Heart right ventricle (tissue), 16 donors: ENCODE measurements at regions not wholly inside any gene's neighbourhood (a gene's known extent, or its start where the extent isn't known, plus 50 kb on each side); places are given as distances from the start of the nearest gene placed in this dataset.

Experiments
- ATAC-seq, 8 donors: fragments of 200-7000 bp; cut with Tn5 transposase; one replicate each; pipeline ENCODE4 v1.9.1; 2020; ENCODE audit warnings: mild to moderate bottlenecking in 8 of 8, moderate library complexity in 8 of 8, moderate number of reproducible peaks in 1 of 8
- DNase-seq, 2 donors: peaks; one replicate each; pipeline ENCODE4 v3.0.0-alpha.2; 2020
- H3K27ac ChIP-seq, 10 donors: fragments of 200-600 bp; sonication (generic) in 2 of 10; one replicate each; pipeline versions ENCODE4 v1.5.0 to v1.8.0; 2020 to 2022; ENCODE audit warnings: mild to moderate bottlenecking in 3 of 10
- H3K27me3 ChIP-seq, 7 donors: fragments of 200-600 bp; one replicate each; pipeline ENCODE4 v1.8.0; 2021 to 2022; ENCODE audit warnings: mild to moderate bottlenecking in 2 of 7
- H3K36me3 ChIP-seq, 9 donors: fragments of 200-600 bp; sonication (generic) in 1 of 9; one replicate each; pipeline versions ENCODE4 v1.5.0 to v1.8.0; 2020 to 2022; ENCODE audit warnings: mild to moderate bottlenecking in 2 of 9
- H3K4me1 ChIP-seq, 9 donors: fragments of 200-600 bp; sonication (generic) in 1 of 9; one replicate each; pipeline versions ENCODE4 v1.5.0 to v1.8.0; 2020 to 2022; ENCODE audit warnings: mild to moderate bottlenecking in 4 of 9
- H3K4me3 ChIP-seq, 10 donors: fragments of 200-600 bp; sonication (generic) in 2 of 10; one replicate each; pipeline versions ENCODE4 v1.5.0 to v1.8.0; 2020 to 2022; ENCODE audit warnings: mild to moderate bottlenecking in 7 of 10, moderate library complexity in 2 of 10
- H3K9me3 ChIP-seq, 11 donors: fragments of 200-600 bp in 10 of 11; sonication (generic) in 2 of 11; one replicate each; pipeline versions ENCODE4 v1.5.0 to v1.8.0; 2013 to 2022; ENCODE audit warnings: mild to moderate bottlenecking in 2 of 11, control low read depth in 1 of 11, moderate library complexity in 1 of 11
- WGBS, 2 donors: extraction: QIAGEN DNeasy Blood & Tissue Kit; methylation state at CpG; one replicate each; pipeline ENCODE4 v1.1.7; 2013; ENCODE audit warnings: inconsistent platforms in 1 of 2; 5-methylcytosine and 5-hydroxymethylcytosine counted together
- intact Hi-C, 10 donors: fragments of 100-400 bp; cut with DNase I; formaldehyde crosslinking; loops; one replicate each; pipeline versions ENCODE4 v1.11.1 to v1.14.2; 2022
- TF ChIP-seq, protein P1 (sequence below), 9 donors: fragments of 200-600 bp; sonication (generic) in 2 of 9; IDR thresholded peaks; one replicate each; pipeline versions ENCODE4 v1.5.0 to v1.8.0; 2021 to 2022; ENCODE audit warnings: antibody characterized with exemption in 9 of 9, mild to moderate bottlenecking in 5 of 9, moderate library complexity in 1 of 9
- donor health status: Arrhythmogenic right ventricular cardiomyopathy.
- donor health status: ischemic (EF 13 %, LVEDD 7.1; RV severe dilation, severe dysfunction).
- donor health status: healthy with polysubstance abuse.
- donor health status: DM: no; HTN: yes; CAD: no.
- donor health status: DM: no; HTN: no; CAD: no.
- donor health status: ischemic (EF 25% LVEDD 6.9; RV normal size, moderate dysfunction).
- donor health status: ischemic (EF 25% LVEDD 5.7; RV mildly dilated, moderate dysfunction).
- donor health status: healthy.
- donor health status: DM: yes; HTN: yes; CAD: no.
- donor health status: Ischemic cardiomyopathy.
- donor health status: ischemic (EF 35%, LVEDD 5.7; RV mildly dilated, moderate dysfunction).
- donor health status: nonischemic (EF 11% LVEDD 7.7; RV severe dilation, severe dysfunction).
- donor health status: DM: yes; HTN: yes; CAD: no.
- donor health status: PGD.
- donor health status: ischemic (EF 29% LVEDD 5.4; RV normal size, mild dysfunction).
- donor health status: nonischemic (EF 23%, LVEDD 6.1; RV moderate dilation, normal function).

DNA sequence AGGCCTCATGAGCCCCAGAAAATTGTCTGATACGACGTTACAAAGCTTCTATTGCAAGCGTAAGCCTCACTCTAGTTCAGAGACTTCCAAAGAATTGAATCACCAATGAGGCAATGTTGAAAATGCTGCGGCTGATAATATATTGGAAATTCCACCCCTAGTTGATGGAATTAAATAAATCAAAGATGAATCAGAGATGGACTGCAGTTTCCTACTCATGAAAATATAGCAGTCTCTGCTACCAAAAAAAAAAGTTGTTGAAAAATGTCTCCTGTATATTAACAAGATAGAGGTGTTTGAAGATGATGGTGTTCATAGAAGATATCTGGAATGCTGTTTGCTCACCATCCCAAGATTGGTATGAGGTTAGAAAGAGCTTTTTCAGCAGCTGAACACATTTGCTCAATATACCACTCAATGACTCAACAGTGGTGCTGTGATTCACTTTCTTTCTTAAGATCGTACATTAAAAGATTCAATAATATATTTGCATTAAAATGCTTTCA is 99.8 kb upstream of the ARHGAP28 start:
- Histone ChIP-seq H3K27me3 (no peaks in the 10 kb centered on the region), H3K27ac (no peak overlapping the region), H3K36me3 (no peaks in the 10 kb centered on the region), H3K4me1 (peaks cover 0 to 18% (median 11%) of the 10 kb centered on the region in 9 donors), H3K4me3 (no peak overlapping the region), H3K9me3 (peaks cover 0 to 11% (median 0%) of the 10 kb centered on the region in 11 donors)
- WGBS, 2 donors = 83 to 90% methylated on average over 5 of the region's 5 CpGs
- ATAC-seq (no peak), DNase-seq (no peak)
- TF ChIP-seq, protein P1, sequence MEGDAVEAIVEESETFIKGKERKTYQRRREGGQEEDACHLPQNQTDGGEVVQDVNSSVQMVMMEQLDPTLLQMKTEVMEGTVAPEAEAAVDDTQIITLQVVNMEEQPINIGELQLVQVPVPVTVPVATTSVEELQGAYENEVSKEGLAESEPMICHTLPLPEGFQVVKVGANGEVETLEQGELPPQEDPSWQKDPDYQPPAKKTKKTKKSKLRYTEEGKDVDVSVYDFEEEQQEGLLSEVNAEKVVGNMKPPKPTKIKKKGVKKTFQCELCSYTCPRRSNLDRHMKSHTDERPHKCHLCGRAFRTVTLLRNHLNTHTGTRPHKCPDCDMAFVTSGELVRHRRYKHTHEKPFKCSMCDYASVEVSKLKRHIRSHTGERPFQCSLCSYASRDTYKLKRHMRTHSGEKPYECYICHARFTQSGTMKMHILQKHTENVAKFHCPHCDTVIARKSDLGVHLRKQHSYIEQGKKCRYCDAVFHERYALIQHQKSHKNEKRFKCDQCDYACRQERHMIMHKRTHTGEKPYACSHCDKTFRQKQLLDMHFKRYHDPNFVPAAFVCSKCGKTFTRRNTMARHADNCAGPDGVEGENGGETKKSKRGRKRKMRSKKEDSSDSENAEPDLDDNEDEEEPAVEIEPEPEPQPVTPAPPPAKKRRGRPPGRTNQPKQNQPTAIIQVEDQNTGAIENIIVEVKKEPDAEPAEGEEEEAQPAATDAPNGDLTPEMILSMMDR (IDR thresholded peaks at IDR 0.05) = no peak
- intact Hi-C loops = no loop called here

DNA sequence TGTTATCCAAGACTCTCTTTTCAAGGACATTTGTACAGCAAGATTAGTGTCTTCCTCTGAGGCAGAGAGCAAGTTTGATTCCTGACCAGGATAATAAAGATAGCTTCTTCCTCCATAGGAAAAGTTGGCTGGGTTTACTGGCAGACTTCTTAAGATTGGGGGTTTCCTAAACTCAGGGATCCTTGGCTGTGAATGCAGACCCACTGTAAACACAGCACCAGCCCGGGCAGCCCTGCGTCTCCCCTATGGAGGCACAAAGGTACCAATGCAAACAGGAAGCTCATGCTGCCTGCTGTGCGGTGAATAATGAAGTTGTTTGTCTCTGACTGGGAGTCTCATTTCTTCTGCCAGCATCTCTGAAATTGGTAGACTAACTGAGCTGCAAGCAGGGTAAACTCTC is 96.2 kb upstream of the ARHGAP28 start:
- DNase-seq (no peak), ATAC-seq (no peak)
- H3K4me3 ChIP-seq = no peak overlapping the region
- no peaks in the 10 kb centered on the region for H3K36me3 ChIP-seq
- H3K27me3 ChIP-seq = no peaks in the 10 kb centered on the region
- H3K9me3 ChIP-seq = peaks cover 0 to 11% (median 0%) of the 10 kb centered on the region in 11 donors
- intact Hi-C loops = no loop called here
- WGBS, 2 donors = 50 to 53% methylated on average over 3 of the region's 3 CpGs
- H3K27ac ChIP-seq = no peak overlapping the region
- peaks cover 0 to under 1% (median 0%) of the 10 kb centered on the region in 9 donors for H3K4me1 ChIP-seq
- TF ChIP-seq, protein P1 (IDR thresholded peaks at IDR 0.05) = no peak

GRCh38 chr18:6636091-6636490 is 93.4 kb upstream of the ARHGAP28 start:
- no peaks in the 10 kb centered on the region for H3K27me3 ChIP-seq
- intact Hi-C loops = no loop called here
- H3K4me3 ChIP-seq = no peak overlapping the region
- ATAC-seq (no peak), DNase-seq (no peak)
- TF ChIP-seq, protein P1 (IDR thresholded peaks at IDR 0.05) = no peak
- 83 to 93% methylated on average over 1 of the region's 1 CpG for WGBS, 2 donors
- H3K36me3 ChIP-seq = no peaks in the 10 kb centered on the region
- H3K27ac ChIP-seq = no peak overlapping the region
- no peaks in the 10 kb centered on the region for H3K4me1 ChIP-seq
- peaks cover 0 to 11% (median 0%) of the 10 kb centered on the region in 11 donors for H3K9me3 ChIP-seq

DNA sequence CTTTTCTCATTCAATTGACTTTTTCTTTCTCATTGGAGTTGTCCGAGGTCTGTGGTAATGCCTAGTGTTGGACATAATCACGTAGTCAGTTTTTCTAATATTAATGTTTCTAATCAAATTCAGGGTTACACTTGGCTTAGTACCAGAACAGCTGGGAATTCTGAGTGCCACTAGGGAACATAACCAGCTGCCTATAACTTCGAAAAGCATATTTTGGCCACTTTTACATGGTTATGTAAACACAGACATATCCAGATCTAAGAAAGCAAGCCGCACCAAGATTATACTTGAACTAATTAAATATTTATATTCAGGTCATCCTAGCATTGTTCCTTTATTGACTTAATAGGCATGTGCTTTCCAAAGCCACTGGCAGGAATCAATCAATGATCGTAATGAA is 91.1 kb upstream of the ARHGAP28 start:
- no peak for DNase-seq
- Histone ChIP-seq H3K4me1 (no peaks in the 10 kb centered on the region), H3K27me3 (no peaks in the 10 kb centered on the region), H3K27ac (no peak overlapping the region), H3K36me3 (no peaks in the 10 kb centered on the region), H3K4me3 (no peak overlapping the region), H3K9me3 (no peaks in the 10 kb centered on the region)
- intact Hi-C loops = no loop called here
- WGBS, 2 donors = 70 to 79% methylated on average over 5 of the region's 5 CpGs
- no peak for ATAC-seq
- TF ChIP-seq, protein P1 (IDR thresholded peaks at IDR 0.05) = no peak
